ENCODE measurements at regions not wholly inside any gene's neighbourhood (a gene's known extent, or its start where the extent isn't known, plus 50 kb on each side); places are given as distances from the start of the nearest gene placed in this dataset.
A peak's percentile ranks its signal among the peaks of the same experiment; 100 is the strongest.
"Not testable (repeated sequence)": the region's sequence is repeated elsewhere in the genome, so short reads cannot be mapped to it uniquely, and the experiment has no call there.

DNA sequence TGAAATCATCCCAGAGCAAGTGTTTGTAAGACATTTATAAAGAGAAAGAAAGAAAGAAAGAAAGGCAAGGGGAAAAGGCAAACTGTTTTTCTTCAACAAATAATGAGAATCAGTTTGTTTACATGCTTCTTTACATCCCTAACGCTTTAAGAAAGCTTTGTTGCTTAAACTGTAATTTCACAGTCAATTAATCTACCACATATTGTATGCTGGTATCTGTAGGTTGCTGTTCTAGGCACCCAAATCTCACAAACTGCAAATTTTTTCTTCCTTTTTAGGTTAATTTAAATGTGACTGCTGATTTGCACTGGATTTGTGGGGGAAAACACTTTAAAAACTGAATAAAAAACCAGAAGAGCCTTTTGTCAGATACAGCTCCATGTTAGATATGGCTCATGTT lies 384.2 kb downstream of the ATP23 start:
- POLR2A ChIA-PET = interaction anchor here (0.5 kb wide), 1 partner anchor 572 kb away, joined by 3 read pairs; no protein-coding TSS in a partner anchor
- CTCF ChIA-PET = interaction anchor here (1.1 to 1.8 kb wide), 3 partner anchors 10 to 215 kb away, joined by 3 to 5 read pairs (median 4); no protein-coding TSS in a partner anchor
- H3K4me3 ChIP-seq (ENCODE audit: low read depth, low read length) = no peak overlapping the region
- H3K36me3 ChIP-seq (ENCODE audit: control insufficient read depth, insufficient read depth, low read length) = no peaks in the 10 kb centered on the region
- TF ChIP-seq, protein P1, sequence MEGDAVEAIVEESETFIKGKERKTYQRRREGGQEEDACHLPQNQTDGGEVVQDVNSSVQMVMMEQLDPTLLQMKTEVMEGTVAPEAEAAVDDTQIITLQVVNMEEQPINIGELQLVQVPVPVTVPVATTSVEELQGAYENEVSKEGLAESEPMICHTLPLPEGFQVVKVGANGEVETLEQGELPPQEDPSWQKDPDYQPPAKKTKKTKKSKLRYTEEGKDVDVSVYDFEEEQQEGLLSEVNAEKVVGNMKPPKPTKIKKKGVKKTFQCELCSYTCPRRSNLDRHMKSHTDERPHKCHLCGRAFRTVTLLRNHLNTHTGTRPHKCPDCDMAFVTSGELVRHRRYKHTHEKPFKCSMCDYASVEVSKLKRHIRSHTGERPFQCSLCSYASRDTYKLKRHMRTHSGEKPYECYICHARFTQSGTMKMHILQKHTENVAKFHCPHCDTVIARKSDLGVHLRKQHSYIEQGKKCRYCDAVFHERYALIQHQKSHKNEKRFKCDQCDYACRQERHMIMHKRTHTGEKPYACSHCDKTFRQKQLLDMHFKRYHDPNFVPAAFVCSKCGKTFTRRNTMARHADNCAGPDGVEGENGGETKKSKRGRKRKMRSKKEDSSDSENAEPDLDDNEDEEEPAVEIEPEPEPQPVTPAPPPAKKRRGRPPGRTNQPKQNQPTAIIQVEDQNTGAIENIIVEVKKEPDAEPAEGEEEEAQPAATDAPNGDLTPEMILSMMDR (IDR thresholded peaks at IDR 0.05; ENCODE audit: insufficient read depth, low read depth, low read length) = no peak
- H3K27me3 ChIP-seq (ENCODE audit: control insufficient read depth, insufficient read depth, low read length) = no peaks in the 10 kb centered on the region
- DNase-seq (ENCODE audit: low read depth) = no peak

GRCh38 chr12:58326534-58326933 lies 385.2 kb downstream of the ATP23 start:
- no peaks in the 10 kb centered on the region for H3K27me3 ChIP-seq (ENCODE audit: control insufficient read depth, insufficient read depth, low read length)
- no peaks in the 10 kb centered on the region for H3K36me3 ChIP-seq (ENCODE audit: control insufficient read depth, insufficient read depth, low read length)
- no peak for DNase-seq (ENCODE audit: low read depth)
- no peak overlapping the region for H3K4me3 ChIP-seq (ENCODE audit: low read depth, low read length)
- POLR2A ChIA-PET = no interaction called here
- TF ChIP-seq, protein P1 (IDR thresholded peaks at IDR 0.05; ENCODE audit: insufficient read depth, low read depth, low read length) = no peak
- CTCF ChIA-PET = interaction anchor here (1.1 to 1.8 kb wide), 3 partner anchors 11 to 214 kb away, joined by 3 to 5 read pairs (median 4); no protein-coding TSS in a partner anchor

GRCh38 chr12:58336581-58337242 lies 395.3 kb downstream of the ATP23 start:
- CTCF ChIA-PET = interaction anchor here (0.9 kb wide), 1 partner anchor 828 kb away, joined by 3 read pairs; no protein-coding TSS in a partner anchor
- H3K4me3 ChIP-seq (ENCODE audit: low read depth, low read length); H3K27me3 ChIP-seq (ENCODE audit: control insufficient read depth, insufficient read depth, low read length); H3K36me3 ChIP-seq (ENCODE audit: control insufficient read depth, insufficient read depth, low read length); POLR2A ChIA-PET: not testable (repeated sequence)
- DNase-seq (ENCODE audit: low read depth) = peak; percentile 81

- H3K27me3 ChIP-seq (ENCODE audit: control insufficient read depth, insufficient read depth, low read length); DNase-seq (ENCODE audit: low read depth); H3K36me3 ChIP-seq (ENCODE audit: control insufficient read depth, insufficient read depth, low read length); CTCF ChIA-PET; H3K4me3 ChIP-seq (ENCODE audit: low read depth, low read length); POLR2A ChIA-PET: not testable (repeated sequence)
These were observed 396.2 kb downstream of the ATP23 start for GRCh38 chr12:58337539-58337938.

DNA sequence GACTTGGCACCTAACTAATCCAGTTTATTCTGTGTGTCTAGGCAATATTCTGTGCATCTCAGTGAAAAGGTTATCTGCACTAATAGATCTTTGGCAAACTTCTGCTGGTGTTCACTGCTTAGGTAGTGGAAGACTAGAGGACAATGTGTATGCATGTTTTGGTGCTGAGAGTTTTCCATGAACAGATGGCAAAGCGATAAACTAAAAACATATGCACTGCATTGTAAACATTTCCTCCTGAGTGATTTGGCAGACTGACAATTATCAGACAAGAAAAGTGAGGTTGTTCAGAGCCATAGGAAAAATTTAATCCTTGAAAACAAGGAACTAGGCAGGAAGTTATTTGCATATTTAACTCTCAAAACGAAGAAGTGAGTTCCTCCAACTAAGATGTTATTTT lies 400.4 kb downstream of the ATP23 start:
- Histone ChIP-seq H3K36me3 (ENCODE audit: control insufficient read depth, insufficient read depth, low read length) (no peaks in the 10 kb centered on the region), H3K27me3 (ENCODE audit: control insufficient read depth, insufficient read depth, low read length) (no peaks in the 10 kb centered on the region), H3K4me3 (ENCODE audit: low read depth, low read length) (no peak overlapping the region)
- TF ChIP-seq, protein P1 (IDR thresholded peaks at IDR 0.05; ENCODE audit: insufficient read depth, low read depth, low read length) = no peak
- POLR2A ChIA-PET = no interaction called here
- no peak for DNase-seq (ENCODE audit: low read depth)
- CTCF ChIA-PET = interaction anchor here (2.2 kb wide), 1 partner anchor 199 kb away, joined by 8 read pairs; no protein-coding TSS in a partner anchor

DNA sequence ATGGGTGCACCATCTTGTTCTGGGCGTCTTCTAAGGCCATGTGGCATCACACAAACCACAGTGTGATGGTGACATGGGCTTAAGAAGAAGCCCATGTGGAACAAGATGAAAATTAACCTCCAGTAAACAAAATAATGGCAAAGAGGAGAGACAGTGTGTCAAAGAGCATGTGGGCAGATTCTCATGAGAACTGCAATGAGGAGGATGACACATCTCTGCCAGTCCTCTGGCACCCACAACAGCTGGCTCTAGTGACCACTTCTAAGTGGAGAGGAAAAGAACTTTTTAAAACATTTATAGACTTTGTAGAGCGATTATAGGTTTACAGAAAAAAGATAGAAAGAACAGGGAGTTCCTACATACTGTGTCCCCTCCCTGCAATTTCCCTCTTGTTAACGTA lies 401.4 kb downstream of the ATP23 start:
- ChIA-PET POLR2A (no interaction called here), CTCF (interaction anchor here (2.2 kb wide), 1 partner anchor 198 kb away, joined by 8 read pairs; no protein-coding TSS in a partner anchor)
- H3K36me3 ChIP-seq (ENCODE audit: control insufficient read depth, insufficient read depth, low read length) = no peaks in the 10 kb centered on the region
- TF ChIP-seq, protein P1 (IDR thresholded peaks at IDR 0.05; ENCODE audit: insufficient read depth, low read depth, low read length) = no peak
- H3K4me3 ChIP-seq (ENCODE audit: low read depth, low read length) = no peak overlapping the region
- no peaks in the 10 kb centered on the region for H3K27me3 ChIP-seq (ENCODE audit: control insufficient read depth, insufficient read depth, low read length)
- no peak for DNase-seq (ENCODE audit: low read depth)
